HCT116 (cell line): ENCODE measurements at regions not wholly inside any gene's neighbourhood (a gene's known extent, or its start where the extent isn't known, plus 50 kb on each side); places are given as distances from the start of the nearest gene placed in this dataset.

Source experiments
- ATAC-seq: fragments of 200-7000 bp; cut with Tn5 transposase; 2 replicates; pipeline ENCODE4 v1.9.1; 2020; ENCODE audit warnings: mild to moderate bottlenecking, moderate library complexity
- BruUV-seq: library from RNA; stranded (reverse); fragments of 400-500 nt; replicated peaks from 2 replicates; lab custom pipeline; 2021; lab: Mats Ljungman, UMichigan
- CTCF ChIA-PET: fragments of 300-600 bp; sonication (Branson Sonifier 250); formaldehyde crosslinking; loops from one replicate; lab custom pipeline; 2021; ENCODE audit warnings: antibody characterized with exemption; lab: Charles Lee
- POLR2A ChIA-PET: fragments of 300-600, 350-600 bp; sonication (Branson Sonifier 250); formaldehyde crosslinking; loops from one replicate; lab custom pipeline; 2021; ENCODE audit warnings: antibody characterized with exemption; lab: Charles Lee
- RAD21 ChIA-PET, 2 experiments: fragments of 300-600 bp; sonication (Branson Sonifier 250); formaldehyde crosslinking; loops; one replicate each; lab custom pipeline; 2023; ENCODE audit warnings: low total read pairs in 2 of 2; ENCODE audit not compliant: uncharacterized antibody in 2 of 2, unreplicated experiment in 2 of 2, low non-redundant PET in 1 of 2; lab: Charles Lee
- DNase-seq: peaks from one replicate; pipeline ENCODE4 v3.0.0-alpha.2; 2010; ENCODE audit warnings: low read depth, low spot score
- H2AFZ ChIP-seq: fragments of 200-600 bp; shearing (Covaris generic), sonication (generic); 2 replicates; pipeline ENCODE4 v1.6.1; 2017; ENCODE audit warnings: low read depth, mixed run types, mixed read lengths, antibody characterized with exemption, low read length; ENCODE audit not compliant: poor library complexity, severe bottlenecking
- H3K27ac ChIP-seq: 2 replicates; pipeline ENCODE4 v1.5.1; 2012; ENCODE audit warnings: low read depth, low read length
- H3K27me3 ChIP-seq: fragments of 200-600 bp; sonication (generic); 2 replicates; pipeline ENCODE4 v1.6.1; 2016; ENCODE audit warnings: mixed run types, low read length, mixed read lengths; ENCODE audit not compliant: insufficient read depth
- H3K36me3 ChIP-seq, 2 experiments: fragments of 200-500 bp in 1 of 2; fragments of 200-600 bp in 1 of 2; sonication (Bioruptor generic) in 1 of 2; sonication (generic) in 1 of 2; 2 replicates each; pipeline versions ENCODE4 v1.5.1 to v1.6.1; 2014 to 2016; ENCODE audit warnings: low read length in 2 of 2, inconsistent platforms in 1 of 2, mixed read lengths in 1 of 2, mixed run types in 1 of 2; ENCODE audit not compliant: insufficient read depth in 2 of 2, control insufficient read depth in 1 of 2
- H3K4me1 ChIP-seq, 2 experiments: fragments of 200-600 bp in 1 of 2; sonication (generic) in 1 of 2; 2 replicates each; pipeline versions ENCODE4 v1.5.1 to v1.6.1; 2012 to 2017; ENCODE audit warnings: low read length in 2 of 2, inconsistent platforms in 1 of 2, mild to moderate bottlenecking in 1 of 2, mixed read lengths in 1 of 2, mixed run types in 1 of 2, moderate library complexity in 1 of 2; ENCODE audit not compliant: insufficient read depth in 2 of 2, control insufficient read depth in 1 of 2
- H3K4me2 ChIP-seq: fragments of 200-600 bp; sonication (generic); 2 replicates; pipeline ENCODE4 v1.6.1; 2017; ENCODE audit warnings: mixed run types, low read length, mixed read lengths
- H3K4me3 ChIP-seq, 2 experiments: fragments of 200-600 bp in 1 of 2; sonication (generic) in 1 of 2; replicated peaks in 1 of 2; 2 replicates each; pipeline ENCODE4 v1.5.1; 2011 to 2016; ENCODE audit warnings: low read length in 2 of 2, control low read depth in 1 of 2, low read depth in 1 of 2, mild to moderate bottlenecking in 1 of 2, mixed read lengths in 1 of 2, mixed run types in 1 of 2
- H3K79me2 ChIP-seq: fragments of 200-600 bp; sonication (generic); 2 replicates; pipeline ENCODE4 v1.6.1; 2017; ENCODE audit warnings: mild to moderate bottlenecking, mixed run types, low read length, moderate library complexity, mixed read lengths; ENCODE audit not compliant: insufficient read depth
- H3K9ac ChIP-seq: fragments of 200-600 bp; sonication (generic); 2 replicates; pipeline ENCODE4 v1.6.1; 2016; ENCODE audit warnings: low read length, mixed read lengths
- H3K9me2 ChIP-seq: fragments of 200-600 bp; sonication (generic), shearing (Covaris generic); 2 replicates; pipeline ENCODE4 v1.6.1; 2017; ENCODE audit warnings: mixed run types, mild to moderate bottlenecking, moderate library complexity; ENCODE audit not compliant: insufficient read depth
- H3K9me3 ChIP-seq, 2 experiments: fragments of 200-500 bp in 1 of 2; fragments of 200-600 bp in 1 of 2; sonication (Bioruptor generic) in 1 of 2; sonication (generic) in 1 of 2; 2 replicates each; pipeline ENCODE4 v1.6.1; 2014 to 2017; ENCODE audit warnings: low read length in 2 of 2, mixed read lengths in 2 of 2, inconsistent platforms in 1 of 2, low read depth in 1 of 2, mild to moderate bottlenecking in 1 of 2, mixed run types in 1 of 2, moderate library complexity in 1 of 2; ENCODE audit not compliant: control insufficient read depth in 1 of 2, insufficient read depth in 1 of 2
- H4K20me1 ChIP-seq: fragments of 200-600 bp; sonication (generic), shearing (Covaris generic); 2 replicates; pipeline ENCODE4 v1.6.1; 2017; ENCODE audit warnings: mixed run types, mild to moderate bottlenecking, moderate library complexity; ENCODE audit not compliant: insufficient read depth
- ATF3 ChIP-seq: IDR thresholded peaks from 2 replicates; pipeline ENCODE4 v1.6.1; 2012
- CEBPB ChIP-seq: IDR thresholded peaks from 2 replicates; pipeline ENCODE4 v1.6.1; 2012; ENCODE audit warnings: low read depth
- EGR1 ChIP-seq: IDR thresholded peaks from 2 replicates; pipeline ENCODE4 v1.6.1; 2012; ENCODE audit warnings: low read depth
- EZH2 ChIP-seq: fragments of 200-600 bp; sonication (generic); IDR thresholded peaks from 2 replicates; pipeline ENCODE4 v1.6.1; 2017; ENCODE audit warnings: antibody characterized with exemption, mixed run types
- EZH2phosphoT487 ChIP-seq: fragments of 200-600 bp; IDR thresholded peaks from 2 replicates; pipeline ENCODE4 v1.6.1; 2018; ENCODE audit warnings: antibody characterized with exemption, borderline replicate concordance
- FOSL1 ChIP-seq: IDR thresholded peaks from 2 replicates; pipeline ENCODE4 v1.6.1; 2012; ENCODE audit warnings: low read depth
- JUND ChIP-seq: IDR thresholded peaks from 2 replicates; pipeline ENCODE4 v1.6.1; 2012
- POLR2AphosphoS5 ChIP-seq: IDR thresholded peaks from 2 replicates; pipeline ENCODE4 v1.6.1; 2011; ENCODE audit warnings: mild to moderate bottlenecking, low read depth, low read length, moderate library complexity
- SIN3A ChIP-seq: IDR thresholded peaks from 2 replicates; pipeline ENCODE4 v1.6.1; 2012; ENCODE audit warnings: low read depth
- SRF ChIP-seq: IDR thresholded peaks from 2 replicates; pipeline ENCODE4 v1.6.1; 2012; ENCODE audit warnings: low read depth
- TCF7L2 ChIP-seq: IDR thresholded peaks from 2 replicates; pipeline ENCODE4 v1.7.0; 2011; ENCODE audit warnings: borderline replicate concordance, inconsistent platforms; ENCODE audit not compliant: insufficient read depth, insufficient read length; ENCODE audit errors: extremely low read depth
- ZBTB33 ChIP-seq: IDR thresholded peaks from 2 replicates; pipeline ENCODE4 v1.6.1; 2011; ENCODE audit warnings: mild to moderate bottlenecking, low read length, moderate library complexity; ENCODE audit not compliant: insufficient replicate concordance; ENCODE audit errors: extremely low read depth
- ZFX ChIP-seq: fragments of 450-650 bp; IDR thresholded peaks from 2 replicates; pipeline ENCODE4 v1.6.1; 2017
- ZNF274 ChIP-seq: fragments of 200-500 bp; sonication (Bioruptor generic); IDR thresholded peaks from 2 replicates; pipeline ENCODE4 v1.6.1; 2014; ENCODE audit warnings: mild to moderate bottlenecking, low read depth, low read length, inconsistent platforms
- intact Hi-C: fragments of 100-400 bp; cut with micrococcal nuclease; formaldehyde crosslinking; loops from 2 replicates; pipeline ENCODE4 v1.10.0; 2022

GRCh38 chr4:14315129-14315528 is 687.2 kb upstream of the CPEB2 start (continued):
- TF ChIP-seq TCF7L2 (no peak), ZNF274 (no peak), FOSL1 (no peak), SIN3A (no peak), EGR1 (no peak), EZH2phosphoT487 (no peak)

- intact Hi-C loops = no loop called here
- RAD21 ChIA-PET = interaction anchor here in 1 of 2 experiments (0.6 kb wide), 1 partner anchor 577 kb away, joined by 3 read pairs; no protein-coding TSS in a partner anchor
- no TSS peak for BruUV-seq
- Histone ChIP-seq H3K9ac (no peak overlapping the region), H3K4me2 (no peak overlapping the region), H3K27me3 (no peaks in the 10 kb centered on the region), H3K79me2 (no peaks in the 10 kb centered on the region), H4K20me1 (no peaks in the 10 kb centered on the region), H3K9me2 (no peaks in the 10 kb centered on the region), H2AFZ (no peak overlapping the region), H3K4me1 (no peaks in the 10 kb centered on the region), H3K9me3 (peaks cover 4 to 10% of the 10 kb centered on the region in 2 experiments; a peak in 2 of 4 replicates), H3K27ac (no peak overlapping the region), H3K4me3 (no peak overlapping the region), H3K36me3 (no peaks in the 10 kb centered on the region)
- POLR2A ChIA-PET = no interaction called here
- no peak for TF ChIP-seq EGR1
- TF ChIP-seq POLR2AphosphoS5 = no peak
- no peak for TF ChIP-seq FOSL1
- TF ChIP-seq TCF7L2 = no peak
- no peak for TF ChIP-seq ATF3
- no peak for TF ChIP-seq JUND
- no peak for TF ChIP-seq ZFX
- TF ChIP-seq EZH2 = no peak
- TF ChIP-seq ZBTB33 = no peak
- TF ChIP-seq SIN3A = no peak
- no peak for TF ChIP-seq CEBPB
- TF ChIP-seq SRF = no peak
- CTCF ChIA-PET = no interaction called here
- DNase-seq = no peak
- ATAC-seq = no peak
These were observed 684.9 kb upstream of the CPEB2 start for GRCh38 chr4:14317351-14317750.
